ENCODE measurements at regions not wholly inside any gene's neighbourhood (a gene's known extent, or its start where the extent isn't known, plus 50 kb on each side); places are given as distances from the start of the nearest gene placed in this dataset.

DNA sequence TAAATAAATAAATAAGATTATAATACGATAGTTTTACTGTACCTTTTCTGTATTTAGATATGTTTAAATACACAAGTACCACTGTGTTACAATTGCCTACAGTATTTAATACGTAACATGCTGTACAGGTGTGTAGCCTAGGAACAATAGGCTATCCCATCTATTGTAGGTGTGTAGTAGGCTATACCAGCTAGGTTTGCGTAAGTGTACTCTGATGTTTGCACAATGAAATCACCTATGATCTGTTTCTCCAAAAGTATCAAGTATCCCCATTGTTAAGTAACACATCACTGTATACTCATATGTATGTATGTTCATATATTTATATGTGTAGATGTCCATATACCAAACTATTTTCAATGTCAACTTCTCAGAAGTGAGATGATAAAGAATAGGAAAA is 118.2 kb upstream of the RND3 start (continued):
- TF ChIP-seq YY1 (IDR thresholded peaks at IDR 0.05; ENCODE audit: extremely low read depth, insufficient replicate concordance, low read depth, low read length) (no peak), EGR1 (IDR thresholded peaks at IDR 0.05; ENCODE audit: low read depth) (no peak), POLR2AphosphoS5 (IDR thresholded peaks at IDR 0.05; ENCODE audit: low read depth, low read length) (no peak), CBX3 (IDR thresholded peaks at IDR 0.05; ENCODE audit: low read depth) (no peak), SP1 (IDR thresholded peaks at IDR 0.05; ENCODE audit: low read depth) (no peak), TCF7L2 (IDR thresholded peaks at IDR 0.05; ENCODE audit: borderline replicate concordance, extremely low read depth, insufficient read depth, insufficient read length) (no peak), CEBPB (IDR thresholded peaks at IDR 0.05; ENCODE audit: low read depth) (no peak), JUND (IDR thresholded peaks at IDR 0.05) (no peak), SRF (IDR thresholded peaks at IDR 0.05; ENCODE audit: low read depth) (no peak)

DNA sequence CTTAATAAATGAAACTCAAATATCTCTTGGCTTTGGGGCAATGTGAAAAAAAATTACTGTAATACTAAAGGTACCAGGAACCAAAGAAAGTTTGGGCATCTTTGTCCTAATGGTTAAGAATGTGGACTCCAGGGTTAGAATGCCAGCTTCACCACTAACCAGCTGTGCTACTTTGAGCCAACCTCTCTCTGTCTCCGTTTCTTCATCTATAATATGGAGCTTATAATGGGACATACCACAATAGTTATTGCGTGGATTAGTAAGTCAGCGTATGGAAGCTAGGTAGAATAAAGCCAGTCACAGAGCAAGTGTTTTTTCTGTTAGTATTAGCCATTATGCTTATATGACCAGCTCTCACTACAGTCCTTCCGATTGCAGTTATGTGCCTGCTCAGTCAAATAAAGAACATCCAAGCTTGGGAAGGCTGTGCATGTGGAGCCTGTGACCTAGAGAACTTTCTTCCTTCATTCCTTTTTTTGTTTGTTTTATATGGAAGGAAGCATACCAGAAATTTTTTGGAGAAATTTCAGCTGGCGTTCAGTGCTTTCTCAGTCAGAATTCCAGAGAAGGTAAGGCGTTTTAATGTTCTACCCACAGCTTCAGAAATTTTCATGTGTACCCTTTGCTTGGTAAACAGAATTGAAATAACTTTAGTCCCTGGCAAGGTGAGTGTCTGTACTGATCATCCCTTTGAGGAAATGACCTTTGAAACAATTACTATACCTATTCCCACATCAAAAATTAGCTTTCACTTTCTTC is 114.0 kb upstream of the RND3 start:
- H3K9ac ChIP-seq (ENCODE audit: low read length), result no peak overlapping the region
- no peak for ATAC-seq
- intact Hi-C loops (cut with micrococcal nuclease), result loop anchor here (5.0 kb wide), 1 partner anchor 114 kb away; the partner anchor contains the start of gene RND3
- TF ChIP-seq SP1 (IDR thresholded peaks at IDR 0.05; ENCODE audit: low read depth) (no peak), SIN3A (IDR thresholded peaks at IDR 0.05; ENCODE audit: low read depth) (no peak), CEBPB (IDR thresholded peaks at IDR 0.05; ENCODE audit: low read depth) (no peak), POLR2AphosphoS5 (IDR thresholded peaks at IDR 0.05; ENCODE audit: low read depth, low read length) (no peak), EGR1 (IDR thresholded peaks at IDR 0.05; ENCODE audit: low read depth) (no peak), EZH2phosphoT487 (IDR thresholded peaks at IDR 0.05; ENCODE audit: borderline replicate concordance) (no peak), SRF (IDR thresholded peaks at IDR 0.05; ENCODE audit: low read depth) (no peak), CBX3 (IDR thresholded peaks at IDR 0.05; ENCODE audit: low read depth) (no peak), ELF1 (IDR thresholded peaks at IDR 0.05; ENCODE audit: borderline replicate concordance, low read depth) (no peak), TCF7L2 (IDR thresholded peaks at IDR 0.05; ENCODE audit: borderline replicate concordance, extremely low read depth, insufficient read depth, insufficient read length) (no peak), FOSL1 (IDR thresholded peaks at IDR 0.05; ENCODE audit: low read depth) (no peak), POLR2A (IDR thresholded peaks at IDR 0.05; ENCODE audit: borderline replicate concordance, extremely low read depth, insufficient read depth, insufficient read length) (no peak), JUND (IDR thresholded peaks at IDR 0.05) (no peak)
- TF ChIP-seq, protein P1, sequence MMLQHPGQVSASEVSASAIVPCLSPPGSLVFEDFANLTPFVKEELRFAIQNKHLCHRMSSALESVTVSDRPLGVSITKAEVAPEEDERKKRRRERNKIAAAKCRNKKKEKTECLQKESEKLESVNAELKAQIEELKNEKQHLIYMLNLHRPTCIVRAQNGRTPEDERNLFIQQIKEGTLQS (IDR thresholded peaks at IDR 0.05), result no peak
- TF ChIP-seq, protein P2, sequence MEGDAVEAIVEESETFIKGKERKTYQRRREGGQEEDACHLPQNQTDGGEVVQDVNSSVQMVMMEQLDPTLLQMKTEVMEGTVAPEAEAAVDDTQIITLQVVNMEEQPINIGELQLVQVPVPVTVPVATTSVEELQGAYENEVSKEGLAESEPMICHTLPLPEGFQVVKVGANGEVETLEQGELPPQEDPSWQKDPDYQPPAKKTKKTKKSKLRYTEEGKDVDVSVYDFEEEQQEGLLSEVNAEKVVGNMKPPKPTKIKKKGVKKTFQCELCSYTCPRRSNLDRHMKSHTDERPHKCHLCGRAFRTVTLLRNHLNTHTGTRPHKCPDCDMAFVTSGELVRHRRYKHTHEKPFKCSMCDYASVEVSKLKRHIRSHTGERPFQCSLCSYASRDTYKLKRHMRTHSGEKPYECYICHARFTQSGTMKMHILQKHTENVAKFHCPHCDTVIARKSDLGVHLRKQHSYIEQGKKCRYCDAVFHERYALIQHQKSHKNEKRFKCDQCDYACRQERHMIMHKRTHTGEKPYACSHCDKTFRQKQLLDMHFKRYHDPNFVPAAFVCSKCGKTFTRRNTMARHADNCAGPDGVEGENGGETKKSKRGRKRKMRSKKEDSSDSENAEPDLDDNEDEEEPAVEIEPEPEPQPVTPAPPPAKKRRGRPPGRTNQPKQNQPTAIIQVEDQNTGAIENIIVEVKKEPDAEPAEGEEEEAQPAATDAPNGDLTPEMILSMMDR (IDR thresholded peaks at IDR 0.05 in 2 of 3, conservative IDR thresholded peaks at IDR 0.05 in 1 of 3; ENCODE audit: borderline replicate concordance in 1 of 3, insufficient read depth in 1 of 3, low read depth in 2 of 3, low read length in 2 of 3), result no peak
- TF ChIP-seq, protein P3, sequence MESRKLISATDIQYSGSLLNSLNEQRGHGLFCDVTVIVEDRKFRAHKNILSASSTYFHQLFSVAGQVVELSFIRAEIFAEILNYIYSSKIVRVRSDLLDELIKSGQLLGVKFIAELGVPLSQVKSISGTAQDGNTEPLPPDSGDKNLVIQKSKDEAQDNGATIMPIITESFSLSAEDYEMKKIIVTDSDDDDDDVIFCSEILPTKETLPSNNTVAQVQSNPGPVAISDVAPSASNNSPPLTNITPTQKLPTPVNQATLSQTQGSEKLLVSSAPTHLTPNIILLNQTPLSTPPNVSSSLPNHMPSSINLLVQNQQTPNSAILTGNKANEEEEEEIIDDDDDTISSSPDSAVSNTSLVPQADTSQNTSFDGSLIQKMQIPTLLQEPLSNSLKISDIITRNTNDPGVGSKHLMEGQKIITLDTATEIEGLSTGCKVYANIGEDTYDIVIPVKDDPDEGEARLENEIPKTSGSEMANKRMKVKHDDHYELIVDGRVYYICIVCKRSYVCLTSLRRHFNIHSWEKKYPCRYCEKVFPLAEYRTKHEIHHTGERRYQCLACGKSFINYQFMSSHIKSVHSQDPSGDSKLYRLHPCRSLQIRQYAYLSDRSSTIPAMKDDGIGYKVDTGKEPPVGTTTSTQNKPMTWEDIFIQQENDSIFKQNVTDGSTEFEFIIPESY (IDR thresholded peaks at IDR 0.05; ENCODE audit: extremely low read depth, insufficient replicate concordance, low read length), result no peak

More for the DNA sequence above, 114.0 kb upstream of the RND3 start:
- Histone ChIP-seq H4K20me1 (ENCODE audit: insufficient read depth) (no peaks in the 10 kb centered on the region), H3K27ac (ENCODE audit: low read depth, low read length) (no peak overlapping the region), H3K4me1 (ENCODE audit: control insufficient read depth in 1 of 2, insufficient read depth in 2 of 2, low read length in 2 of 2) (no peaks in the 10 kb centered on the region), H3K36me3 (ENCODE audit: control insufficient read depth in 1 of 2, insufficient read depth in 2 of 2, low read length in 2 of 2) (no peaks in the 10 kb centered on the region), H3K4me3 (replicated peaks in 1 of 2; ENCODE audit: low read depth in 1 of 2, low read length in 2 of 2) (no peak overlapping the region), H3K27me3 (ENCODE audit: insufficient read depth, low read length) (no peaks in the 10 kb centered on the region), H3K4me2 (ENCODE audit: low read length) (no peak overlapping the region), H3K79me2 (ENCODE audit: insufficient read depth, low read length) (no peaks in the 10 kb centered on the region), H3K9me2 (ENCODE audit: insufficient read depth) (no peaks in the 10 kb centered on the region), H2AFZ (ENCODE audit: low read depth, low read length, poor library complexity, severe bottlenecking) (peak overlapping the region; percentile 9), H3K9me3 (ENCODE audit: control insufficient read depth in 1 of 2, insufficient read depth in 1 of 2, low read depth in 1 of 2, low read length in 2 of 2) (no peaks in the 10 kb centered on the region)
- no TSS peak for BruUV-seq (replicated peaks)
- ChIA-PET RAD21 (ENCODE audit: low non-redundant PET in 1 of 2, low total read pairs in 2 of 2, uncharacterized antibody in 2 of 2, unreplicated experiment in 2 of 2) (no interaction called here), CTCF (interaction anchor here (1.0 to 1.7 kb wide), 3 partner anchors 9 to 802 kb away, joined by 3 to 6 read pairs (median 5); no protein-coding TSS in a partner anchor), POLR2A (no interaction called here)
- no peak for DNase-seq (ENCODE audit: low read depth, low spot score)
